IPS DF 4.7 (cell line): ENCODE measurements at regions not wholly inside any gene's neighbourhood (a gene's known extent, or its start where the extent isn't known, plus 50 kb on each side); places are given as distances from the start of the nearest gene placed in this dataset.
"Not testable (repeated sequence)": the region's sequence is repeated elsewhere in the genome, so short reads cannot be mapped to it uniquely, and the experiment has no call there.

Experiments
- DNase-seq: peaks from one replicate; pipeline ENCODE4 v3.0.0-alpha.2; 2013; ENCODE audit warnings: low spot score; ENCODE audit errors: extremely low read depth

DNA sequence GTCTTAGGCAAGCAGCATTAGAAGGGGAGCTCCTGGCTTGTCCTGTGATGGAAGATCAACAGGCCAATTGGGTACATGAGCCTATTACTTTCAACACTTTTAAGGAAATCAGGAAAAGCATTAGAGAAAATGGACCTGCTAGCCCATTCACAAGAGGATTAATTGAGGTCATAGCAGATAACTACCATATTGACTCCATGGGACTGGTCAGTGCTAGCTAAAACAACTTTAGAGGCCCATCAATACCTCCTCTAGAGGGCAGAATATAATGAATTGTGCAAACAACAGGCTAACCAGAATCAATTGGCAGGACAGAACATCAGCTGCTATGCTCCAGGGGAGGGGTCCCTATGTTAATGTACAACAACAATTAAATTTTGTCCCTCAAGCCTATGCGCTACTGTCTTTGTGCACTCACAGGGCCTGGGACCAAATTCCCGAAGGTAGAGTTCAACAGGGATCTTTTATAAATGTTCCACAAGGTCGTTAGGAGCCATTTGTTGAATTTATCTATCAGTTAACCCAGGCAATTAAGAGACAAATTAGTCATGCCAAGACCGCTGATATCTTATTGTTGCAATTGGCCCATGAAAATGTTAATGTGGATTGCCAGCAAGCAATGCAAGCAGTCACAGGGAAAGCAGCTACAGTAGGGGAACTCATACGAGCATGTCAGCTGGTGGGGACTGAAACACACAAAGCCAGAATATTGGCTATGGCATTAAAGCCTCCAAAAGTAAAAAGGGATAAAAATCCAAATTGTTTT, 106.6 kb upstream of the BTN3A2 start:
- DNase-seq = no peak

DNA sequence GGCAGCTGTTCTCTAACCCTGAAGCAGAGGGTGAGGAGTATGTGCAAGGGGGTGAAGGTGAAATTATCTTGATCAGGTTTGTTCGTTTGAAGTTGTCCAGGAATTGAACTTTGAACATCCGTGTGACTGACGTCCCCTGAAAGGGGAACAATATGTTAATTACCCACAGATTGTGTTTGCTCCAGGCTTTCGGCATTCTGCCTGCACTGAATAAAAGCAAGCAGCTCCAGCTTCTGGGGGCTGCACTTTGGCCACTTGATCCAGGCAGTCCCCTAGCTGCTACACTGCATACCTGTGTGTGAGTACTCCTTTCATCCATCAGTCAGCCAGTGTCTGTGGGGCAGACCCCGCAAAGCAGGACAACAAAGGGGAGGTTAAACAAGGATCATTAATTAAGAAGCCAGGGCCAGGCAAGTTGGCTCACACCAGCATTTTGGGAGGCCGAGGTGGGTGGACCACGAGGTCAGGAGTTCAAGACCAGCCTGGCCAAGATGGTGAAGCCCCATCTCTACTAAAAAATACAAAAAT, 104.8 kb upstream of the BTN3A2 start:
- no peak for DNase-seq

DNA sequence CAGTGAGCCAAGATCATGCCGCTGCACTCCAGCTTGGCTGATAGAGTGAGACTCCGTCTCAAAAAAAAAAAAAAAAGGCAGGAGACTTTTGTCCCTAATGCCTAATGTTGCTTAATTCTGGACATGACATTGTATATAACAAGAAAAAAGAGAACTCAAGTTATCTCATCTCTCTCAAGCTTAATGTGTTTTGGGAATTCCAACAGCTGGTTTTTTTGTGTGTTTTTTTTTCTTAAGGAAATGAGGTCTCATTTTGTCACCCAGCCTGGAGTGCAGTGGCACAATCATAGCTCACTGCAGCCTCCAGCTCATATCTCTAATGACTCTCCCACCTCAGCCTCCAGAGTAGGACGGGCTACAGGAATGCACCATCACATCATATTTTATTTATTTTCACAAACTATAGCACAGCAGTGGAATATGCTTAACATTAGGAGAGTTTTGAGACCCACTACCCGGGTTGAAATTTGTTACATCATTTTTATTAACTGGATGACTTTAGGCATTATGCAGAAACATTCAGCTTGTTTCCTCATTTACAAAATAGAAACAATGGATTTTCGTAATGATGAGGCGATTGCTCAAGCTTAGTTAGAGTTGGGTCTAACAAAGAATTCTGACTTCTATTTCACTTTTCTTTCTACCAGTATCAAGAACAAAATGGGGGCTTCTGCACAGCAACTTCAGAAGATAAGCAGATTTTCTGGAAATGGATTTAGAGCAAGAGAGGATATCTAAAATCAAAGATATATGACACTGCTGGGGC, 104.1 kb upstream of the BTN3A2 start:
- DNase-seq = no peak

DNA sequence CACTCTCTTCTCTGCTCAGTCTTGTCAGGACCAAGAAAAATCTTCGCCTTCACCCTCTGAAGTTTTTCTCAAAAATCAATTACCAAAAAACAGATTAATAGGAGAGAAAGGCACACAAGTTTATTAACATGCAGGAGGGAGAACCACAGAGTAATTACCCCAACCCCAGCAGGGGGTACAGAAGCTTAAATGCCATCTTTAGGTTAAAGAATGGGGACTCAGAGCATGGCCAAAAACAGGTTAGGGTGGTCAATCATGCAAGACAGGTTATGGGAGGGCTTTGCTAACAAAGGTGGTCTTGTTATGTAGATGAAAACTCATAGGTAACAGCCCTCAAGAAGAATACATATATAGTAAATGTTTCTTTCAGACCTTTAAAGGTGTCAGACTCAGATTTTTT, 100.5 kb upstream of the BTN3A2 start:
- DNase-seq = no peak

DNA sequence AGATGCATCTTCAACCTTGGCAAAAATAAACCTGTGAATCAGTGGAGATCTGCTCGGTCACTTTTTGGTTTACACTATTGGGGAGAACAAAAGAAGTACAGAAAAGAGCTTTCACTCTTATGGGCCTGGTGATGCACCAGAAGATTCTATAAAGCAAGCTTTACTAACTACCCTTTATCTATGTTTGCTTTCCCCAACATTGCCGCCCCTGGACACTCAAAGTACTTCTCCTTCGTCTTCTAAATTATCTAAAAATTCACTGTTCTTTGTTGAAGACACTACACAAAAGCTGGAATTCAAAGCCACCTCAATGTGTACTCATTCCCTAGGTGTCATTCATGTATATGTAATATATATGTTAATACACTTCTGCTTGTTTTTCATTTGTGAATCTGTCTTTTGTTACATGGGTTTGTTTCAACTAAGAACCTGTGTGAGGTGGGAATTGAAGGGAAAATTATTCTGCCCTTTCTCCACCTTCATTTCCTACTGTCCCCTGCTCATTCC, 97.9 kb upstream of the BTN3A2 start:
- DNase-seq = no peak

DNA sequence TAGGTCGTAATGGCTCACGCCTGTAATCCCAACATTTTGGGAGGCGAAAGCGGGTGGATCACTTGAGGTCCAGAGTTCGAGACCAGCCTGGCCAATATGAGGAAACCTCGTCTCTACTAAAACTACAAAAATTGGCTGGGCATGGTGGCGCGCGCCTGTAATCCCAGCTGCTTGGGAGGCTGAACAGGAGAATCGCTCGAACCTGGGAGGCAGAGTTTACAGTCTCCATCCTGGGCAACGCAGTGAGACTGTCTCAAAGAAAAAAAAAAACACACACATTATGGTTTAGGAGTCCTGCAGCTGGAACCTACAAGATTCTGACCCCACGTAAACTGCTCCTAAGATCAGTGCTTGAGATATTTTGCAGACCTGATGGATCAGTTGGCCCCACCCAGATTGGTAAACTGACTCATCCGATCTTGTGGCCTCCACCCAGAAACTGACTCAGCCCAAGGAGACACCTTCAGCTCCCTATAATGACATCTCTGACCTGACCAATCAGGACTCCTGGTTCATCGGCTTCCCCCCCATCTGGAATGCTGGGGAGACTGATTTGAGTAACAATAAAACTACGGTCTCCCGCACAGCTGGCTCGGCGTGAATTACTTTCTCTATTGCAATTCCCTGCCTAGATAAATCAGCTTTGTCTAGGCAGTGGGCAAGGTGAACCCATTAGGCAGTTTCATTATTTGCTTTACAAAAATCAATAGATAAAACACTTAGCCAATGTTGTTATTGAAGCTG, 96.2 kb upstream of the BTN3A2 start:
- no peak for DNase-seq

DNA sequence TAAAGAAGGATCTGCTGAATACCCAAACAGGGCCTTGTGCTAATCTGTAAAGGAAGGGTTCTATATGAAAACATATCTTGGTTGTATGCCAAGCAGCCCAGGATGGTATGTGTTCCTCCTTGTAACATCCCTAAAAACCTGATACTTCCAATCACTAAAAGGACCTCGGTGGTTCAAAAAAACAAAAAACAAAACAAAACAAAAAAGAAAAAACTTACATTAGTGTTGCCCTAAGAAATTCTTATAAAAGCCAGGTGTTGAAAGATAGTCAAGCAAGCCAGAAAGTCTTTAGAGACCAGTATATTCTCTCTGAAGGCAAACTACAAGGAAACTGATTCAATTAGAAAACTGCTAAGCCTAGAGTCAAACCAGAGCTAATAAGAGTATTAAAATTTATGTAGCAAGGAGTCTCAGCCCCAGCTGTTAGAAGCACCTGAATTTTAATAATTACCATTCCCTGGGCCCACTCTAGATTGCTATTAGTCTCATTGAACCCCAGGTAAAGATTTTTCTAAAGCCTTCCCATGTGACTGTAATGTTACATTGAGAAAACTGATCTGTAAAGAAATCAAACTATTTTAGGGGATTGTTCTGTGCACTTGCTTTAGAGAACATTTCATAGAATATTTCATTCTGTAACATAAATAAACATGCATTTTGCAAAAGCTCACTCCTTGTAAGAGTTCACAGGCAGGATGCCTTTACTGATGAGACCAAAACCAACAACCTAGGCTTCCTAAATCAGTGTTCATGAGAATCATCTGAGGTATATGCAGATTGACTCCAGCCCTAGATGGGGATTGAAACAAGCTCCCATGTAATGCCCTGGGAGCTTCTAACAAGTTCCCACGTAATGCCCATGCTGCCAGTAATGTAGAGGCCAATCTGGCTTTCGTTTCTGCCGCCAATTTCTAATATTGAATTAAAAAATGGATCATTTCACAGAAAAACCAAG, 95.2 kb upstream of the BTN3A2 start:
- no peak for DNase-seq

DNA sequence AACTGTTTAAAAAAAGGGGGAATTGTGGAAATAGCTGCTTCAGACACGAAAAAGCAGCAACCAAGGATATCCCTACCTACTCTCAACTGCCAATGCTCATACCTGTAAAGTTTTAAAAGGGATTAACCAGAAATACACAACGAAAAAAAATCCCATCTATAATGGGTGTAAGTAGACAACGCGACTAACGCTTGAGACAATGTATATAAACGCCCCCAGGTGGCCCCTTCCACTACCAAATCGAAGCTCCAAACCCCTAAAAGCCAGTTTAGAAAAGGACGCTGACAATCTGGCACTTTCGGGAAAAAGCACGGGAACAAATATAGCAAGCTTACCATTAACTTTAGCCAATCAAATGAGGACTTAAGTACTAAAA, 94.5 kb upstream of the BTN3A2 start:
- no peak for DNase-seq

DNA sequence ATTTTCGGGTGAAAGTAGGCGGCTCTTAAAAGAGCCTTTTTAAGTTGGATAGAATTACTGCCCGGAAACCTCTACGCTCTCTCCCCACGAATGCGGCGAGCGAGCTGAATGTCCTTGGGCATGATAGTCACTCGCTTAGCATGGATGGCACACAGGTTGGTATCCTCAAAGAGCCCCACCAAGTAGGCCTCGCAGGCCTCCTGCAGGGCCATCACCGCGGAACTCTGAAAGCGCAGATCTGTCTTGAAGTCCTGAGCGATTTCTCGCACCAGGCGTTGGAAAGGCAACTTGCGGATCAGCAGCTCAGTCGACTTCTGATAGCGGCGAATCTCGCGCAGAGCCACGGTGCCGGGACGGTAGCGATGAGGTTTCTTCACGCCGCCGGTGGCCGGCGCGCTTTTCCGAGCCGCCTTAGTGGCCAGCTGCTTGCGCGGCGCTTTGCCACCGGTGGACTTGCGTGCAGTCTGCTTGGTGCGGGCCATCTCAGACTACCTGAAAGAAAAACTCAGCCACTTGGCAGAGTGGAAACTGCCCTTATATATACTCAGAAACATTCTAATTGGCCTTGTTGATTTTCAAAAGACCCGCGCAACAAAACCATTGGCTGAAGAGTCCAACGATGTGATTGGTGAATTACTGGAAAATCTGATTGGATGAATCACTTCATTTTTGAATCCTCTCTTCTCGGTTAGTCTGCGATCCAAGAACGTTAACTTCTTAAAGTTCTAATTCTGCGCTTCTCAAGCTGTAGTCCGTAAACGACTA, 93.9 kb upstream of the BTN3A2 start:
- no peak for DNase-seq

DNA sequence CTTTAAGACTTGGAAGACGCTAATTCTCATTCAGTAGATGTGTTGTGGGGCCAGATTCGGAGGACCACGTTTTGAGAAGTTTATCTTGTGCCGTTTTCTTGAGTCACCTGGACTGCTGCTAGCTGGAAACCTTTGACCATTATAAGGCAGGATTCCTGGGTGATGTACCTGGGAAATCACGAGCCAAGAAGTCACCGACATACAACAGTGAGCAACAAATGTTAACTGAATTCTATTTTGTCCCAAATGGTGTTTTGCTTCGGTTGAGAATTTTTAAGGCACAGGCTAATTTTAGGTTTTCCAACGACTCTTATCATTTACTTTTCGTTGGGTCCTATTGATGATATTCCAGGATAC, 93.4 kb upstream of the BTN3A2 start:
- no peak for DNase-seq

DNA sequence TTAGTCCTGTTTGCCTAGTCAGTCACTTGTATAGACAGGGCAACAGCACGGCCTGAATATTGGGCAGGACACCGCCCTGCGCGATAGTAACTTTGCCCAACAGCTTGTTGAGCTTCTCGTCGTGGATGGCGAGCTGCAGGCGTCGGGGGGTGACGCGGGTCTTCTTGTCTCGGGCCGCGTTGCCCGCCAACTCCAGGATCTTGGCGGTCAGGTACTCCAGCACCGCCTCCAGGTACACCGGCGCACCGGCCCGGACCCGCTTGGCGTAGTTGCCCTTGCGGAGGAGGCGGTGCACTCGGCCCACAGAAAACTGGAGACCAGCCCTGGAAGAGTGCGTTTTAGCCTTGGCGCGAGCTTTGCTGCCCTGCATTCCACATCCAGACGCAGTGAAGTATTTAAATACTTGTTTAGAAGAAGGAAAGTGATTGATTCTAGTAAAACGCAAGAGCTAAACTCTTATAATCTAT, 92.8 kb upstream of the BTN3A2 start:
- DNase-seq = no peak

DNA sequence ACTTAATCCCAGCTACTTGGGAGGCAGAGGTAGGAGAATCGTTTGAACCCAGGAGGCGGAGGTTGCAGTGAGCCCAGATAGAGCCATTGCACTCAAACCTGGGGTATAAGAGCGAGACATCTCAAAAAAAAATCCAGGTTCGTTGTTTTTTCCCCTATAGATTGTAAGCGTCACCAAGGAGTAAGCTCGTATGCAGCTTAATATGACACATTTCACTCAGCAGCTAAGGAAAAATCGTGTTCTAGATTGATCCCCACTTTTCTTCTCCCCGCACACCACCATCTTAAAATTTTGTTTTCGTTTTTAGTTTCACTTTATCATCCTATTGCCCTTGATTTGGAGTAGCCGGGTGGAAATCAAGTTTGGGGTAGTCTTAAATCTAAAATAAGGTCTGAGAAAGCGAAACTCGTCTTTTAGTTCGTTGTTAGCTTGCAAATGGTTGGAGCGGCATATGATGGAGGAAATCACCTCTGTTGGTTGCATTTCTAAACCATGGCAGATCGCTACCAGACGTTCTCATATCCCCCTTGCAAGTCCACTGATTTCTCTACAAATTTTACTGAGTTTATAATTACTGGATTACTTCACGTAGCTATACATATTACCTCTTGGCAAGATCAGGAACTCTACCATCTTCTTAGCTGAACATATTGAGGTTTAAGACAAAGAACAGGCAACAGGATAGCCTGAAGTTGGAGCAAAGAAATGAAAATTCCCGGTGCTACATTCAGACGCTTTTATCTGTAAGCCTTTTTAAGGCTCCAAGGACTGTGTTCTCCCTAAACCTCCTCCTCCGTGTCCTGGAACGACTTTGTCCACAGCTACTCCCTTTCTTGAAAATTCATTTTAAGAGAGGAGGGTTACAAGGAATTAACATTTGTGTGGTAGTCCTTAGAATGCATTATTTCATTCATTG, 91.1 kb upstream of the BTN3A2 start:
- no peak for DNase-seq

DNA sequence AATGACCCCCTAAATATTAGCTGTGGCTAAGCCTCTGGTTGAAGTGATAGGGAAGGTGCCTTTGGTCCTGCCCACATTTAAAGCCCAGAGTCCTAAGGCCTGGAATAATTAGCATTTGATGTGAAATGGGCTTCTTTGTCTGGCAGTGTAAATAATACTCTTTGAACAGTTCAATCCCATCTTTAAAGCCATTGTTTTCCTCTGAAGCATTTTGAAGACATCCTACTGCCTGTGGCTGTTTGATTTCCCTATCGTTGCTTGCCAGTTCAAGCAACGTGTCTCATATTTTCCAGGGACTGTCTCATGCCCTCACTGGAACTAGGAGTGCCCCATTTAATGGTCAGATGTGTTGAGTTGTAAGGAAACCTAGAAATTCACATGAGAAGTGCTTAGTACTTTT, 89.3 kb upstream of the BTN3A2 start:
- no peak for DNase-seq

DNA sequence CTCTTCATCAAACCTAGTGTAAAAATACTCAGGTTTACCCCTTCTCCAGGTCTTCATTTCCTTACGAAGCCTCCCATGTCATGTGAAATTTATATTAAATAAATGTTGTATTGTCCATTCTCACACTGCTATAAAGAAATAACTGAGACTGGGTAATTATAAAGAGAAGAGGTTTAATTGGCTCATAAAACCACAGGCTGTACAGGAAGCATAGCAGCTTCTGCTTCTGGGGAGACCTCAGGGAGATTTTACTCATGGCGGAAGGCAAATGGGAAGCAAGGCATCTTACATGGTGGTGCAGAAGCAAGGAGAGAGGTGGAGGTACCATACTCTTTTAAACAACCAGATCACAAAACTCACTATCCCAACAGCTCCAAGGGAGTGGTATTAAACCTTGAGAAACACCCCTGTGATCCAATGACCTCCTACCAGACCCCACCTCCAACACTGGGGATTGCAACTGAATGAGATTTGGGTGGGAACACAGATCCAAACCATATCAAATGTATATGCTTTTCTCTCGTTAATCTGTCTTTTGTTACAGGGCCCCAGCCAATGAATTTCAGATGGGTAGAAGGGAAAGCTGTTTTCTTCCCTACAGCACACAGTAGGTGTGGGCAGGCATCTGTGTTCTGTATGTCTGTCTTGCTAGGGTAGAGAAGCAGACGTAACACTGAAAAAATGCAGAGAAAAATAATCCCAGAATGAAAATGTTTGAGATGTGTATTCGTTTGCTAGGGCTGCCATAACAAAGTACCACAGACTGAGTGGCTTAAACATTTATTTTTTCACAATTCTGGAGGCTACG, 88.0 kb upstream of the BTN3A2 start:
- DNase-seq = no peak

DNA sequence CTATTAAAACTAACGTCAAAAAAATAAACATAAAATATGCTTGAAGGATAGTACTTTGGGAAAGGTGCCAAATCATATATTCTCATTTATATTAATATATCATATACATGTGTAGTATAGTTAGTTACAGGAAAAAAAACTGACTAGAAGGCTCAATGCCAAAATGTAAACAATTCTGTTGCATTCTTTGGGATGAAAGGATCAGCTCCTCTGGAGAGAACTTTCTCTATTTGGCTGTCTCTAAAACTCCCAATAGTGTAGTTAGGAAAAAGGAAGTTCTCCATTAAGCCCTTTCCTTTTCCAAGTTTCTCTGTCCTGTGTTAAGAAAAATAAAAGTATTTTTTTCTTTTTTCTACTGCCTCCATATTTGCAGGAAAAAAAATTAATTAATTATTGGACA, 86.5 kb upstream of the BTN3A2 start:
- DNase-seq = no peak

DNA sequence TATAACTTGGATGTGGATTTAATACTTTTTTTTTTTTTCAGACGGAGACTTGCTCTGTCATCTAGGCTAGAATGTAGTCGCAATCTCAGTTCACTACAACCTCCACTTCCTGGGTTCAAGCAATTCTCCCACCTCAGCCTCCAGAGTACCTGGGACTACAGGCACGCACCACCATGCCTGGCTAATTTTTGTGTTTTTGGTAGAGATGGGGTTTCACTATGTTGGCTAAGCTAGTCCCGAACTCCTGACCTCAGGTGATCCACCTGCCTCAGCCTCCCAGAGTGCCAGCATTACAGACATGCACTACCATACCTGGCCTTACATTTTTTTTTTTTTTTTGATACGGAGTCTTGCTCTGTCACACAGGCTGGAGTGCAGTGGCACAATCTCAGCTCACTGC, 85.6 kb upstream of the BTN3A2 start:
- not testable (repeated sequence) for DNase-seq

DNA sequence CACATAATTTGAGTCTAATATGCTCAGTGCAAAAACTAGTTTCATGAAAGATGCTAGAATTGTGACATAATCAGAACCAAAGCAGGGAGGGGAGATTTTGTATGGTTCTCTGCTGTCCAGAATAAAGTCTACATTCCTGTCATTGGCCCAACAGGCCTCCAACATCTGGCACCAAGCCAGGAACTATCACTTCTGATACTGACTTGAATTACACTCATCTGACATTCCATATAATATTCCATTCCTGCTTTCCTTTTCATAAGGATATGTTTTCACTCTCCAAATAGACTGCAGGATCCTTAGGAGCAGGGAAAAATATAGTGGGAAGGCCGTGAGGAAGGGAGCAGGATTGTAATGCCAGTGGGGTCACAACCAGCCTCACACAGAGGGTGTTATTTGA, 84.6 kb upstream of the BTN3A2 start:
- no peak for DNase-seq

DNA sequence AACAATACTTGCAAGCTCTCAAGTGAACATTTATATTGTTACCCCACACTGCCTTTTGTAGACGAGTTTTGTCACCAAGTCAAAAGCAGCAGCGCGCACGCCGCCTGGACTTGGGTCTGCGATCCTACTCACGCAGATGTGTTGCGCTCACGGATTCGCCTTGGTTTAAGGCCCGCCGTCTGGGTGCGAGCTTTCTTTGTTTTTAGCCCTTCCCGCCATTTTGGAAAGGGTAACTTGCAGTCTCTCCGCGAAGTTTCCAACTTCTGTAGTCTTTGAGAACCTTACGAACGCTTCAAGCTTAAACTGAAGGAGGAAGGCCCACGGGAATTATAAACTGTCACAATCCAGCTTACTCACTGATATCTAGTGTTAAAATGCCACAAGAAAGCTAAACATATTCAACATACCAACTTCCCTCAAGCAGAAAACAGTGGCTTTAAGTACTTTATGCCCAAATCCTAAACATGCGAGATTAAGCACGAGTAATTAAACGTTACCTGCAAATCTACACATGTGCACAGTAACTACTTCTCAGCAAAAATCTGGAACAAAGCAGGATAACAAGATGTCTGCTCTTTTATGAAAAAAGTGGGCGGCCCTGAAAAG, 80.4 kb upstream of the BTN3A2 start:
- DNase-seq = no peak
